Daoy (cell line): ENCODE measurements at regions not wholly inside any gene's neighbourhood (a gene's known extent, or its start where the extent isn't known, plus 50 kb on each side); places are given as distances from the start of the nearest gene placed in this dataset.
A peak's percentile ranks its signal among the peaks of the same experiment; 100 is the strongest.

Experiments used
- DNase-seq: peaks from one replicate; pipeline ENCODE4 v3.0.0-alpha.2; 2015; ENCODE audit warnings: low read depth

GRCh38 chr6:141677598-141678211 lies 455.0 kb upstream of the GJE1 start:
- DNase-seq: peak; percentile 26

GRCh38 chr6:141675957-141676356 lies 456.8 kb upstream of the GJE1 start:
- DNase-seq: no peak

- DNase-seq: no peak
Observed at GRCh38 chr6:141669141-141669540, 463.6 kb upstream of the GJE1 start.

- no peak for DNase-seq
Observed at GRCh38 chr6:141667580-141668309, 465.0 kb upstream of the GJE1 start.

- no peak for DNase-seq
Observed at GRCh38 chr6:141666187-141666586, 466.5 kb upstream of the GJE1 start.

GRCh38 chr6:141664744-141665143 lies 468.0 kb upstream of the GJE1 start:
- no peak for DNase-seq

GRCh38 chr6:141659582-141659981 lies 473.1 kb upstream of the GJE1 start:
- DNase-seq: no peak

- no peak for DNase-seq
Observed at GRCh38 chr6:141658696-141659095, 474.0 kb upstream of the GJE1 start.

GRCh38 chr6:141657812-141658211 lies 474.9 kb upstream of the GJE1 start:
- no peak for DNase-seq

GRCh38 chr6:141653590-141653989 lies 479.1 kb upstream of the GJE1 start:
- peak; percentile 5 for DNase-seq

GRCh38 chr6:141641951-141642350 lies 490.8 kb upstream of the GJE1 start:
- no peak for DNase-seq

GRCh38 chr6:141641406-141641805 lies 491.3 kb upstream of the GJE1 start:
- no peak for DNase-seq

- no peak for DNase-seq
Observed at GRCh38 chr6:141635621-141636020, 497.1 kb upstream of the GJE1 start.

- no peak for DNase-seq
Observed at GRCh38 chr6:141634269-141634668, 498.5 kb upstream of the GJE1 start.

- no peak for DNase-seq
Observed at GRCh38 chr6:141624301-141624700, 508.4 kb upstream of the GJE1 start.

- peak; percentile 17 for DNase-seq
Observed at GRCh38 chr6:141618180-141618581, 514.5 kb upstream of the GJE1 start.

GRCh38 chr6:141610741-141611140 lies 522.0 kb upstream of the GJE1 start:
- DNase-seq: peak; percentile 30

GRCh38 chr6:141607956-141608355 lies 524.8 kb upstream of the GJE1 start:
- no peak for DNase-seq

- DNase-seq: no peak
Observed at GRCh38 chr6:141598487-141598886, 534.2 kb upstream of the GJE1 start.

- DNase-seq: no peak
Observed at GRCh38 chr6:141594874-141595273, 537.9 kb upstream of the GJE1 start.

GRCh38 chr6:141593311-141593710 lies 539.4 kb upstream of the GJE1 start:
- no peak for DNase-seq

GRCh38 chr6:141587482-141588266 lies 545.1 kb upstream of the GJE1 start:
- no peak for DNase-seq
